CD8-positive, alpha-beta memory T cell (primary cell): ENCODE measurements at regions not wholly inside any gene's neighbourhood (a gene's known extent, or its start where the extent isn't known, plus 50 kb on each side); places are given as distances from the start of the nearest gene placed in this dataset.

ENCODE experiments used
- CTCF ChIA-PET: fragments of 350-600 bp; sonication (Branson Sonifier 250); formaldehyde crosslinking; loops from one replicate; lab custom pipeline; 2021; ENCODE audit warnings: antibody characterized with exemption; lab: Charles Lee
- POLR2A ChIA-PET: fragments of 350-600 bp; sonication (Branson Sonifier 250); formaldehyde crosslinking; loops from one replicate; lab custom pipeline; 2021; ENCODE audit warnings: antibody characterized with exemption; lab: Charles Lee
- DNase-seq, 5 donors: peaks; one replicate each; pipeline versions ENCODE4 v3.0.0 to v3.0.0-alpha.2; 2020 to 2022; ENCODE audit warnings: mixed read lengths in 1 of 5
- H3K27ac ChIP-seq: one replicate; pipeline ENCODE4 v1.7.0; 2013; ENCODE audit warnings: low read depth, mild to moderate bottlenecking, low read length, moderate library complexity
- H3K27me3 ChIP-seq: 2 replicates; pipeline ENCODE4 v1.7.0; 2013; ENCODE audit warnings: low read length, mild to moderate bottlenecking; ENCODE audit not compliant: insufficient read depth, poor library complexity, severe bottlenecking
- H3K36me3 ChIP-seq: 2 replicates; pipeline ENCODE4 v1.7.0; 2013; ENCODE audit warnings: mild to moderate bottlenecking, low read length, moderate library complexity; ENCODE audit not compliant: insufficient read depth
- H3K4me1 ChIP-seq: 2 replicates; pipeline ENCODE4 v1.7.0; 2013; ENCODE audit warnings: mild to moderate bottlenecking, low read length, moderate library complexity; ENCODE audit not compliant: insufficient read depth
- H3K4me3 ChIP-seq: 2 replicates; pipeline ENCODE4 v1.7.0; 2013; ENCODE audit warnings: mild to moderate bottlenecking, low read length
- H3K9me3 ChIP-seq: 2 replicates; pipeline ENCODE4 v1.7.0; 2013; ENCODE audit warnings: mild to moderate bottlenecking, low read length
- H3K27ac Mint-ChIP-seq, 8 donors: one replicate each; pipeline ENCODE4 v1.8.0; 2020 to 2021; ENCODE audit warnings: mixed read lengths in 8 of 8, mild to moderate bottlenecking in 6 of 8, inconsistent platforms in 3 of 8, moderate library complexity in 3 of 8
- H3K27me3 Mint-ChIP-seq, 2 donors: one replicate each; pipeline ENCODE4 v1.8.0; 2020 to 2021; ENCODE audit warnings: mixed read lengths in 2 of 2, mild to moderate bottlenecking in 1 of 2, moderate library complexity in 1 of 2
- H3K36me3 Mint-ChIP-seq, 3 donors: one replicate each; pipeline ENCODE4 v1.8.0; 2020 to 2021; ENCODE audit warnings: mixed read lengths in 3 of 3, inconsistent platforms in 1 of 3, mild to moderate bottlenecking in 1 of 3
- H3K4me1 Mint-ChIP-seq, 3 donors: one replicate each; pipeline ENCODE4 v1.8.0; 2020 to 2021; ENCODE audit warnings: mixed read lengths in 3 of 3, inconsistent platforms in 1 of 3, mild to moderate bottlenecking in 1 of 3
- H3K4me3 Mint-ChIP-seq, 7 donors: one replicate each; pipeline ENCODE4 v1.8.0; 2020 to 2021; ENCODE audit warnings: mixed read lengths in 7 of 7, mild to moderate bottlenecking in 6 of 7, moderate library complexity in 4 of 7, inconsistent platforms in 2 of 7
- H3K9me3 Mint-ChIP-seq, 5 donors: one replicate each; pipeline ENCODE4 v1.8.0; 2020 to 2022; ENCODE audit warnings: mixed read lengths in 5 of 5, mild to moderate bottlenecking in 3 of 5, moderate library complexity in 2 of 5, inconsistent platforms in 1 of 5

- Mint-ChIP-seq H3K4me1 (no peaks in the 10 kb centered on the region), H3K36me3 (no peaks in the 10 kb centered on the region), H3K27me3 (peaks cover 0 to 2% of the 10 kb centered on the region in 2 donors), H3K27ac (no peak overlapping the region), H3K4me3 (no peak overlapping the region), H3K9me3 (no peaks in the 10 kb centered on the region)
- ChIA-PET CTCF (no interaction called here), POLR2A (no interaction called here)
- no peak for DNase-seq
- H3K27me3 ChIP-seq, result no peaks in the 10 kb centered on the region
- H3K4me3 ChIP-seq, result no peak overlapping the region
- H3K27ac ChIP-seq, result no peak overlapping the region
- H3K36me3 ChIP-seq, result no peaks in the 10 kb centered on the region
- no peaks in the 10 kb centered on the region for H3K4me1 ChIP-seq
- no peaks in the 10 kb centered on the region for H3K9me3 ChIP-seq
These were observed 89.8 kb upstream of the SMIM23 start for GRCh38 chr5:171695804-171696203.

GRCh38 chr5:171697221-171698102, 88.2 kb upstream of the SMIM23 start:
- peaks cover 0 to 5% of the 10 kb centered on the region in 2 donors for H3K27me3 Mint-ChIP-seq
- H3K36me3 ChIP-seq, result no peaks in the 10 kb centered on the region
- no peak overlapping the region for H3K27ac ChIP-seq
- no peak overlapping the region for H3K4me3 Mint-ChIP-seq
- no peaks in the 10 kb centered on the region for H3K9me3 ChIP-seq
- POLR2A ChIA-PET, result no interaction called here
- DNase-seq, result no peak
- H3K4me1 Mint-ChIP-seq, result no peaks in the 10 kb centered on the region
- no peaks in the 10 kb centered on the region for H3K36me3 Mint-ChIP-seq
- H3K27me3 ChIP-seq, result no peaks in the 10 kb centered on the region
- H3K27ac Mint-ChIP-seq, result no peak overlapping the region
- no peaks in the 10 kb centered on the region for H3K4me1 ChIP-seq
- no peak overlapping the region for H3K4me3 ChIP-seq
- CTCF ChIA-PET, result no interaction called here
- no peaks in the 10 kb centered on the region for H3K9me3 Mint-ChIP-seq

GRCh38 chr5:171700318-171700912, 85.2 kb upstream of the SMIM23 start:
- no peak overlapping the region for H3K27ac ChIP-seq
- peaks cover 8 to 12% of the 10 kb centered on the region in 2 donors for H3K27me3 Mint-ChIP-seq
- H3K36me3 ChIP-seq, result no peaks in the 10 kb centered on the region
- H3K4me1 ChIP-seq, result no peaks in the 10 kb centered on the region
- no peak for DNase-seq
- no peak overlapping the region for H3K27ac Mint-ChIP-seq
- ChIA-PET POLR2A (no interaction called here), CTCF (no interaction called here)
- no peak overlapping the region for H3K4me3 Mint-ChIP-seq
- no peaks in the 10 kb centered on the region for H3K36me3 Mint-ChIP-seq
- H3K27me3 ChIP-seq, result no peaks in the 10 kb centered on the region
- no peaks in the 10 kb centered on the region for H3K9me3 ChIP-seq
- no peak overlapping the region for H3K4me3 ChIP-seq
- no peaks in the 10 kb centered on the region for H3K9me3 Mint-ChIP-seq
- H3K4me1 Mint-ChIP-seq, result no peaks in the 10 kb centered on the region

GRCh38 chr5:171701100-171701541, 84.5 kb upstream of the SMIM23 start:
- Mint-ChIP-seq H3K9me3 (no peaks in the 10 kb centered on the region), H3K27me3 (peaks cover 10 to 16% of the 10 kb centered on the region in 2 donors), H3K36me3 (no peaks in the 10 kb centered on the region), H3K4me3 (no peak overlapping the region), H3K27ac (no peak overlapping the region), H3K4me1 (no peaks in the 10 kb centered on the region)
- ChIA-PET POLR2A (no interaction called here), CTCF (no interaction called here)
- H3K9me3 ChIP-seq, result no peaks in the 10 kb centered on the region
- H3K36me3 ChIP-seq, result no peaks in the 10 kb centered on the region
- DNase-seq, result no peak
- H3K27me3 ChIP-seq, result no peaks in the 10 kb centered on the region
- no peak overlapping the region for H3K27ac ChIP-seq
- no peak overlapping the region for H3K4me3 ChIP-seq
- H3K4me1 ChIP-seq, result no peaks in the 10 kb centered on the region

GRCh38 chr5:171702135-171702770, 83.4 kb upstream of the SMIM23 start:
- H3K36me3 Mint-ChIP-seq, result no peaks in the 10 kb centered on the region
- no peak for DNase-seq
- Histone ChIP-seq H3K36me3 (no peaks in the 10 kb centered on the region), H3K4me3 (no peak overlapping the region), H3K27ac (no peak overlapping the region), H3K4me1 (no peaks in the 10 kb centered on the region), H3K9me3 (no peaks in the 10 kb centered on the region), H3K27me3 (no peaks in the 10 kb centered on the region)
- H3K27ac Mint-ChIP-seq, result no peak overlapping the region
- H3K4me3 Mint-ChIP-seq, result no peak overlapping the region
- H3K4me1 Mint-ChIP-seq, result no peaks in the 10 kb centered on the region
- H3K9me3 Mint-ChIP-seq, result no peaks in the 10 kb centered on the region
- ChIA-PET CTCF (no interaction called here), POLR2A (no interaction called here)
- H3K27me3 Mint-ChIP-seq, result peaks cover 9 to 16% of the 10 kb centered on the region in 2 donors

GRCh38 chr5:171703146-171703545, 82.5 kb upstream of the SMIM23 start:
- Mint-ChIP-seq H3K27ac (no peak overlapping the region), H3K9me3 (no peaks in the 10 kb centered on the region), H3K4me3 (no peak overlapping the region), H3K36me3 (no peaks in the 10 kb centered on the region), H3K27me3 (peaks cover 9 to 16% of the 10 kb centered on the region in 2 donors), H3K4me1 (no peaks in the 10 kb centered on the region)
- no peaks in the 10 kb centered on the region for H3K27me3 ChIP-seq
- no peak overlapping the region for H3K27ac ChIP-seq
- H3K4me1 ChIP-seq, result no peaks in the 10 kb centered on the region
- no peak for DNase-seq
- H3K4me3 ChIP-seq, result no peak overlapping the region
- CTCF ChIA-PET, result no interaction called here
- H3K9me3 ChIP-seq, result no peaks in the 10 kb centered on the region
- H3K36me3 ChIP-seq, result no peaks in the 10 kb centered on the region
- POLR2A ChIA-PET, result no interaction called here

- Mint-ChIP-seq H3K4me1 (no peaks in the 10 kb centered on the region), H3K4me3 (no peak overlapping the region), H3K27ac (no peak overlapping the region), H3K36me3 (no peaks in the 10 kb centered on the region), H3K9me3 (no peaks in the 10 kb centered on the region), H3K27me3 (peaks cover 9 to 16% of the 10 kb centered on the region in 2 donors)
- H3K36me3 ChIP-seq, result no peaks in the 10 kb centered on the region
- ChIA-PET CTCF (no interaction called here), POLR2A (no interaction called here)
- no peak overlapping the region for H3K27ac ChIP-seq
- H3K9me3 ChIP-seq, result no peaks in the 10 kb centered on the region
- no peak overlapping the region for H3K4me3 ChIP-seq
- no peak for DNase-seq
- H3K27me3 ChIP-seq, result no peaks in the 10 kb centered on the region
- no peaks in the 10 kb centered on the region for H3K4me1 ChIP-seq
These were observed 80.6 kb upstream of the SMIM23 start for GRCh38 chr5:171705036-171705435.

- H3K9me3 Mint-ChIP-seq, result no peaks in the 10 kb centered on the region
- H3K4me3 ChIP-seq, result no peak overlapping the region
- H3K27ac Mint-ChIP-seq, result no peak overlapping the region
- H3K36me3 Mint-ChIP-seq, result no peaks in the 10 kb centered on the region
- no peaks in the 10 kb centered on the region for H3K4me1 ChIP-seq
- no peaks in the 10 kb centered on the region for H3K27me3 ChIP-seq
- DNase-seq, result no peak
- H3K27ac ChIP-seq, result no peak overlapping the region
- peaks cover 12 to 20% of the 10 kb centered on the region in 2 donors for H3K27me3 Mint-ChIP-seq
- ChIA-PET CTCF (no interaction called here), POLR2A (no interaction called here)
- no peaks in the 10 kb centered on the region for H3K9me3 ChIP-seq
- H3K4me3 Mint-ChIP-seq, result no peak overlapping the region
- no peaks in the 10 kb centered on the region for H3K36me3 ChIP-seq
- no peaks in the 10 kb centered on the region for H3K4me1 Mint-ChIP-seq
These were observed 79.7 kb upstream of the SMIM23 start for GRCh38 chr5:171705830-171706468.
